A673 (cell line): ENCODE measurements at regions not wholly inside any gene's neighbourhood (a gene's known extent, or its start where the extent isn't known, plus 50 kb on each side); places are given as distances from the start of the nearest gene placed in this dataset.

ENCODE experiments used
- EZH2 ChIP-seq: fragments of 200-600 bp; sonication (generic); IDR thresholded peaks from 2 replicates; pipeline ENCODE4 v1.6.1; 2017; ENCODE audit warnings: borderline replicate concordance, low read depth, mild to moderate bottlenecking, mixed read lengths, antibody characterized with exemption, low read length; ENCODE audit not compliant: poor library complexity, severe bottlenecking
- TF ChIP-seq, protein P1 (sequence below): fragments of 300-800, 200-600 bp; sonication (generic); conservative IDR thresholded peaks from 2 replicates; pipeline ENCODE4 v1.5.1; 2017; ENCODE audit warnings: low read depth, mild to moderate bottlenecking, antibody characterized with exemption, low read length, moderate library complexity, mixed read lengths

GRCh38 chr20:40304119-40304613 lies 384.9 kb downstream of the MAFB start:
- TF ChIP-seq, protein P1, sequence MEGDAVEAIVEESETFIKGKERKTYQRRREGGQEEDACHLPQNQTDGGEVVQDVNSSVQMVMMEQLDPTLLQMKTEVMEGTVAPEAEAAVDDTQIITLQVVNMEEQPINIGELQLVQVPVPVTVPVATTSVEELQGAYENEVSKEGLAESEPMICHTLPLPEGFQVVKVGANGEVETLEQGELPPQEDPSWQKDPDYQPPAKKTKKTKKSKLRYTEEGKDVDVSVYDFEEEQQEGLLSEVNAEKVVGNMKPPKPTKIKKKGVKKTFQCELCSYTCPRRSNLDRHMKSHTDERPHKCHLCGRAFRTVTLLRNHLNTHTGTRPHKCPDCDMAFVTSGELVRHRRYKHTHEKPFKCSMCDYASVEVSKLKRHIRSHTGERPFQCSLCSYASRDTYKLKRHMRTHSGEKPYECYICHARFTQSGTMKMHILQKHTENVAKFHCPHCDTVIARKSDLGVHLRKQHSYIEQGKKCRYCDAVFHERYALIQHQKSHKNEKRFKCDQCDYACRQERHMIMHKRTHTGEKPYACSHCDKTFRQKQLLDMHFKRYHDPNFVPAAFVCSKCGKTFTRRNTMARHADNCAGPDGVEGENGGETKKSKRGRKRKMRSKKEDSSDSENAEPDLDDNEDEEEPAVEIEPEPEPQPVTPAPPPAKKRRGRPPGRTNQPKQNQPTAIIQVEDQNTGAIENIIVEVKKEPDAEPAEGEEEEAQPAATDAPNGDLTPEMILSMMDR, result no peak
- TF ChIP-seq EZH2, result no peak
